Upper lobe of right lung (tissue), 1 donor: ENCODE measurements at regions not wholly inside any gene's neighbourhood (a gene's known extent, or its start where the extent isn't known, plus 50 kb on each side); places are given as distances from the start of the nearest gene placed in this dataset.
"Not testable (repeated sequence)": the region's sequence is repeated elsewhere in the genome, so short reads cannot be mapped to it uniquely, and the experiment has no call there.

Experiments used
- ATAC-seq: fragments of 200-7000 bp; cut with Tn5 transposase; one replicate; pipeline ENCODE4 v1.9.1; 2020; ENCODE audit warnings: mild to moderate bottlenecking, moderate library complexity
- DNase-seq: peaks from one replicate; pipeline ENCODE4 v3.0.0-alpha.2; 2020
- H3K27ac ChIP-seq: fragments of 200-600 bp; one replicate; pipeline ENCODE4 v1.8.0; 2022
- H3K27me3 ChIP-seq: fragments of 200-600 bp; one replicate; pipeline ENCODE4 v1.8.0; 2022; ENCODE audit warnings: mild to moderate bottlenecking
- H3K36me3 ChIP-seq: fragments of 200-600 bp; one replicate; pipeline ENCODE4 v1.8.0; 2022
- H3K4me1 ChIP-seq: fragments of 200-600 bp; one replicate; pipeline ENCODE4 v1.8.0; 2022
- H3K4me3 ChIP-seq: fragments of 200-600 bp; one replicate; pipeline ENCODE4 v1.8.0; 2022; ENCODE audit warnings: mild to moderate bottlenecking
- H3K9me3 ChIP-seq: fragments of 200-600 bp; one replicate; pipeline ENCODE4 v1.8.0; 2022
- CTCF ChIP-seq: fragments of 200-600 bp; IDR thresholded peaks from one replicate; pipeline ENCODE4 v1.8.0; 2022; ENCODE audit warnings: antibody characterized with exemption
- intact Hi-C: fragments of 100-400 bp; cut with DNase I; formaldehyde crosslinking; loops from one replicate; pipeline ENCODE4 v1.11.0; 2022
- donor health status: DM: no; HTN: yes; CAD: no; lungs with severe emphysema.

- TF ChIP-seq CTCF: no peak
- intact Hi-C loops: no loop called here
- Histone ChIP-seq H3K36me3 (no peaks in the 10 kb centered on the region), H3K9me3 (no peaks in the 10 kb centered on the region), H3K4me3 (no peak overlapping the region), H3K4me1 (peaks cover 4% of the 10 kb centered on the region), H3K27ac (no peak overlapping the region), H3K27me3 (no peaks in the 10 kb centered on the region)
- ATAC-seq: no peak
- DNase-seq: no peak
These were observed 77.2 kb upstream of the UBASH3B start for GRCh38 chr11:122578171-122578825.

DNA sequence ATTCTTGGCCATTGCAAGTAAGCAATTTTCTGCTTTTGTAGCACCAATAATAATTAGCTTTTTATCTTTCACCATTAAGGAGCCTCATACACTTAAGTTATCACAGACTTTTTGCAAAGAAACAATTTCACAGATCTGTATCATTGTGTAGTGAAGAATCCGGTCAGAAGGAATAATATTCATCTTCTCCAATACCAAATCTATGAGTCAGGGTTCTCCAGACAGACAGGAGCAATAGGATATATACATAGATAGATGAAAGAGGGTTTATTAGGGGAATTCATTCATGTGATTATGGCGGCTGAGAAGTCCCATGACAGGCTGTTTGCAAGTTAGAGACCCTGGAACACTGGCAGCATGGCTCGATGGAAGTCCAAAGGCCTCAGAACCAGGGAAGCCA, 82.9 kb upstream of the UBASH3B start:
- TF ChIP-seq CTCF: no peak
- no peak for DNase-seq
- Histone ChIP-seq H3K4me1 (no peaks in the 10 kb centered on the region), H3K27ac (no peak overlapping the region), H3K36me3 (no peaks in the 10 kb centered on the region), H3K9me3 (no peaks in the 10 kb centered on the region), H3K27me3 (no peaks in the 10 kb centered on the region), H3K4me3 (no peak overlapping the region)
- intact Hi-C loops: no loop called here
- ATAC-seq: no peak

DNA sequence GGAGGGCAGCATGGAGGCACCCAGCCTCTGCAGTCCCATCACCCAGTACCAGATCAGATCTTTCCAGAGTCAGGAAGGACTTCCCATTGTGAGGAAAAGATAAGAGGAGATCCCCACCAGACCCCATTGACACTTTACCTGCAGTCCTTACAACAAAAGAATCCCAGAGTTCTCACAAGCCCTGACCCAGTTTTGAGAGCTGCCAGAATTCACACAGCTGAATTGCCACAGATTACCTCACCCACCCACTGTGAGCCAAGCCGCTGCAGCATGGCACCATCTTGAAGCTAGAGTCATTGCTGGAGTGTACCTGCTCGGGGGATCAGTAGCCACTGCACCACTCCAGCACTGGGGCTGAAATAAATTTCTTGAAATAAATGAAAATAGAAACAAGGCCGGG, 91.8 kb upstream of the UBASH3B start:
- no peak for ATAC-seq
- H3K4me1 ChIP-seq: no peaks in the 10 kb centered on the region
- H3K36me3 ChIP-seq: no peaks in the 10 kb centered on the region
- H3K4me3 ChIP-seq: no peak overlapping the region
- no peak overlapping the region for H3K27ac ChIP-seq
- no peaks in the 10 kb centered on the region for H3K27me3 ChIP-seq
- intact Hi-C loops: no loop called here
- DNase-seq: no peak
- H3K9me3 ChIP-seq: no peaks in the 10 kb centered on the region
- no peak for TF ChIP-seq CTCF

DNA sequence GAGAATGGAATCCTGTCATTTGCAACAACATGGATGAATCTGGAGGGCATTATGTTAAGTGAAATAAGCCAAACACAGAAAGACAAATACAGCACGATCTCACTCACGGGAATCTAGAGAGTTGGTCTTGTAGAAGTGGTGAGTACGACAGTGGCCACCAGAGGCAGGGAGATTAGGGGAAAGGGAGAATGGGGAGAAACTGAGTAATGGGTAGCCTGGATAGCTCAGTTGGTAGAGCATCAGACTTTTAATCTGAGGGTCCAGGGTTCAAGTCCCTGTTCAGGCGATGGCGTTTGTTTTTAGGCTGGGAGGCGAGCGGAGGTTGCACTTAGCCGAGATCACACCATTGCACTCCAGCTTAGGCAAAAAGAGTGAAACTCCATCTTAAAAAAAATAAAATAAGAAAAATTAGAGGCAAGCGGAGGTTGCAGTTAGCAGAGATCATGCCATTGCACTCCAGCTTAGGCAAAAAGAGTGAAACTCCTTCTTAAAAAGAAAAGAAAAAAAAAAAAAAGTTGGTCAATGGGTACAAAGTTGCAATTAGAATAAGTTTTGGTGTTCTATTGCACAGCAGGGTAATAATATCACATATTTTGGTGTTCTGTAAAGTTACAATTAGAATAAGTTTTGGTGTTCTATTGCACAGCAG, 95.7 kb upstream of the UBASH3B start:
- TF ChIP-seq CTCF: no peak
- Histone ChIP-seq H3K27me3 (peaks cover 6% of the 10 kb centered on the region), H3K27ac (no peak overlapping the region), H3K9me3 (no peaks in the 10 kb centered on the region), H3K4me3 (no peak overlapping the region), H3K4me1 (no peaks in the 10 kb centered on the region), H3K36me3 (no peaks in the 10 kb centered on the region)
- ATAC-seq: no peak
- intact Hi-C loops: no loop called here
- no peak for DNase-seq

DNA sequence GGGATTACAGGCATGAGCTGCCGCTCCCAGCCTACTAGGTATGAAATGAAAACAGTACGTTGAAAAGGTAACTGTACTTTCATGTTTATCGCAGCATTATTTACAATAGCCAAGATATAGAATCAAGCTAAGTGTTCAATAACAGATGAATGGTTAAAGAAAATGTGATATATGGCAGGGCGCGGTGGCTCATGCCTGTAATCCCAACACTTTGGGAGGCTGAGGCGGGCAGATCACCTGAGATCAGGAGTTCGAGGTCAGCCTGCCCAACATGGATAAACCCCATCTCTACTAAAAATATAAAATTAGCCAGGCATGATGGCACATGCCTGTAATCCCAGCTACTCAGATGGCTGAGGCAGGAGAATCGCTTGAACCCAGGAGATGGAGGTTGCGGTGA, 96.3 kb upstream of the UBASH3B start:
- DNase-seq, H3K4me1 ChIP-seq, H3K9me3 ChIP-seq, H3K4me3 ChIP-seq, H3K27ac ChIP-seq, H3K36me3 ChIP-seq, intact Hi-C loops, ATAC-seq, H3K27me3 ChIP-seq: not testable (repeated sequence)

DNA sequence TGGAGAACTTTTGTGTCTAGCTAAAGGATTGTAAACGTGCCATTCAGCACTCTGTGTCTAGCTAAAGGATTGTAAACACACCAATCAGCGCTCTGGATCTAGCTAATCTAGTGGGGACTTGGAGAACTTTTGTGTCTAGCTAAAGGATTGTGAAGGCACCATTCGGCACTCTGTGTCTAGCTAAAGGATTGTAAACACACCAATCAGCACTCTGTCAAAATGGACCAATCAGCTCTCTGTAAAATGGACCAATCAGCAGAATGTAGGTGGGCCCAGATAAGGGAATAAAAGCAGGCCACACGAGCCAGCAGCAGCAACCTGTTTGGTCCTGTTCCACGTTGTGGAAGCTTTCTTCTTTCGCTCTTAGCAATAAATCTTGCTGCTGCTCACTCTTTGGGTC, 98.4 kb upstream of the UBASH3B start:
- DNase-seq, H3K4me1 ChIP-seq, ATAC-seq, intact Hi-C loops, H3K27ac ChIP-seq, H3K4me3 ChIP-seq, H3K9me3 ChIP-seq, H3K27me3 ChIP-seq, H3K36me3 ChIP-seq: not testable (repeated sequence)

- H3K4me3 ChIP-seq: no peak overlapping the region
- peak; percentile 23 for TF ChIP-seq CTCF
- no peak overlapping the region for H3K27ac ChIP-seq
- H3K9me3 ChIP-seq: no peaks in the 10 kb centered on the region
- intact Hi-C loops: no loop called here
- H3K27me3 ChIP-seq: peaks cover 6% of the 10 kb centered on the region
- H3K36me3 ChIP-seq: no peaks in the 10 kb centered on the region
- DNase-seq (peak; percentile 68), ATAC-seq (peak; percentile 46)
- H3K4me1 ChIP-seq: no peaks in the 10 kb centered on the region
These were observed 98.9 kb upstream of the UBASH3B start for GRCh38 chr11:122556605-122557004.
